IMR-90 (cell line): ENCODE measurements at regions not wholly inside any gene's neighbourhood (a gene's known extent, or its start where the extent isn't known, plus 50 kb on each side); places are given as distances from the start of the nearest gene placed in this dataset.

Experiments
- ATAC-seq: fragments of 200-7000 bp; cut with Tn5 transposase; 2 replicates; pipeline ENCODE4 v1.9.1; 2020; ENCODE audit warnings: low read depth, mild to moderate bottlenecking, moderate library complexity
- BruUV-seq: library from RNA; stranded (reverse); fragments of 400-500 nt; replicated peaks from 2 replicates; lab custom pipeline; 2021; lab: Mats Ljungman, UMichigan
- CTCF ChIA-PET: fragments of 300-600 bp; formaldehyde crosslinking; extraction: SDS; loops from one replicate; lab custom pipeline; 2021; ENCODE audit warnings: antibody characterized with exemption; lab: Yijun Ruan, JAX
- POLR2A ChIA-PET: fragments of 300-600 bp; sonication (Branson Sonifier 250); formaldehyde crosslinking; loops from one replicate; lab custom pipeline; 2022; ENCODE audit warnings: antibody characterized with exemption; ENCODE audit not compliant: unreplicated experiment; lab: Charles Lee
- DNase-seq: peaks from one replicate; pipeline ENCODE4 v3.0.0; 2013
- H2AFZ ChIP-seq: replicated peaks from 2 replicates; pipeline ENCODE3; 2013; ENCODE audit warnings: low read length, mild to moderate bottlenecking; ENCODE audit not compliant: poor library complexity
- H2AK5ac ChIP-seq: 2 replicates; pipeline ENCODE4 v1.6.1; 2013; ENCODE audit warnings: low read depth, low read length, inconsistent platforms
- H2AK9ac ChIP-seq: replicated peaks from 2 replicates; pipeline ENCODE3; 2013; ENCODE audit warnings: mild to moderate bottlenecking, low read depth, low read length, moderate library complexity; ENCODE audit not compliant: poor library complexity
- H2BK120ac ChIP-seq: 2 replicates; pipeline ENCODE4 v1.6.1; 2013; ENCODE audit warnings: low read depth, low read length, inconsistent platforms
- H2BK15ac ChIP-seq: 3 replicates; pipeline ENCODE4 v1.6.1; 2013; ENCODE audit warnings: low read depth, low read length, inconsistent platforms
- H2BK20ac ChIP-seq: 2 replicates; pipeline ENCODE4 v1.6.1; 2013; ENCODE audit warnings: low read depth, mild to moderate bottlenecking, inconsistent platforms, low read length, moderate library complexity
- H2BK5ac ChIP-seq: 2 replicates; pipeline ENCODE4 v1.6.1; 2013; ENCODE audit warnings: mild to moderate bottlenecking, low read depth, low read length, inconsistent platforms; ENCODE audit not compliant: poor library complexity, severe bottlenecking
- H3K14ac ChIP-seq: replicated peaks from 2 replicates; pipeline ENCODE4 v1.6.1; 2013; ENCODE audit warnings: low read depth, low read length, inconsistent platforms
- H3K18ac ChIP-seq: 2 replicates; pipeline ENCODE4 v1.6.1; 2013; ENCODE audit warnings: low read depth, low read length, control low read depth
- H3K23ac ChIP-seq: 2 replicates; pipeline ENCODE4 v1.6.1; 2013; ENCODE audit warnings: low read depth, low read length, inconsistent platforms
- H3K27ac ChIP-seq: 2 replicates; pipeline ENCODE4 v1.5.1; 2013; ENCODE audit warnings: mild to moderate bottlenecking, control low read depth, low read length; ENCODE audit not compliant: insufficient read depth
- H3K27me3 ChIP-seq: 2 replicates; pipeline ENCODE4 v1.6.1; 2013; ENCODE audit warnings: low read length; ENCODE audit not compliant: control insufficient read depth, insufficient read depth
- H3K36me3 ChIP-seq: 2 replicates; pipeline ENCODE4 v1.6.1; 2013; ENCODE audit warnings: low read length, mixed read lengths; ENCODE audit not compliant: control insufficient read depth, insufficient read depth
- H3K4ac ChIP-seq: 2 replicates; pipeline ENCODE4 v1.6.1; 2013; ENCODE audit warnings: low read depth, low read length, inconsistent platforms
- H3K4me1 ChIP-seq: 2 replicates; pipeline ENCODE4 v1.6.1; 2013; ENCODE audit warnings: low read length, mixed read lengths; ENCODE audit not compliant: control insufficient read depth, insufficient read depth
- H3K4me2 ChIP-seq: 2 replicates; pipeline ENCODE4 v1.6.1; 2013; ENCODE audit warnings: low read depth, mild to moderate bottlenecking, control low read depth, low read length, moderate library complexity
- H3K4me3 ChIP-seq: 2 replicates; pipeline ENCODE4 v1.5.1; 2013; ENCODE audit warnings: low read depth, mild to moderate bottlenecking, control low read depth, low read length, moderate library complexity; ENCODE audit not compliant: insufficient read depth
- H3K56ac ChIP-seq: 2 replicates; pipeline ENCODE4 v1.6.1; 2013; ENCODE audit warnings: low read length, inconsistent platforms; ENCODE audit not compliant: insufficient read depth; ENCODE audit errors: extremely low read depth
- H3K79me1 ChIP-seq, 2 experiments: 2 replicates each; pipeline ENCODE4 v1.6.1; 2013; ENCODE audit warnings: low read length in 2 of 2, inconsistent platforms in 1 of 2, low read depth in 1 of 2
- H3K9ac ChIP-seq: 2 replicates; pipeline ENCODE4 v1.6.1; 2013; ENCODE audit warnings: low read depth, low read length, control low read depth
- H3K9me1 ChIP-seq: 2 replicates; pipeline ENCODE4 v1.6.1; 2013; ENCODE audit warnings: low read length, inconsistent platforms; ENCODE audit not compliant: insufficient read depth
- H3K9me3 ChIP-seq: 2 replicates; pipeline ENCODE4 v1.6.1; 2013; ENCODE audit warnings: low read length; ENCODE audit not compliant: control insufficient read depth, insufficient read depth
- H4K20me1 ChIP-seq: 2 replicates; pipeline ENCODE4 v1.6.1; 2013; ENCODE audit warnings: low read length, inconsistent platforms; ENCODE audit not compliant: insufficient read depth
- H4K5ac ChIP-seq: 2 replicates; pipeline ENCODE4 v1.6.1; 2013; ENCODE audit warnings: mild to moderate bottlenecking, low read depth, low read length, control low read depth
- H4K8ac ChIP-seq, 2 experiments: 2 replicates each; pipeline ENCODE4 v1.6.1; 2013; ENCODE audit warnings: low read depth in 2 of 2, low read length in 2 of 2, control low read depth in 1 of 2, inconsistent platforms in 1 of 2
- H4K91ac ChIP-seq: 2 replicates; pipeline ENCODE4 v1.6.1; 2013; ENCODE audit warnings: low read depth, low read length, inconsistent platforms; ENCODE audit not compliant: insufficient read depth
- CEBPB ChIP-seq: IDR thresholded peaks from 2 replicates; pipeline ENCODE4 v1.6.1; 2012; ENCODE audit warnings: low read depth, low read length, improper control_type of control experiment
- CHD1 ChIP-seq: IDR thresholded peaks from 2 replicates; pipeline ENCODE4 v1.6.1; 2012; ENCODE audit warnings: low read depth, low read length, improper control_type of control experiment
- FOS ChIP-seq: fragments of 150-350 bp; IDR thresholded peaks from 2 replicates; pipeline ENCODE4 v1.6.1; 2016; ENCODE audit warnings: low read depth, low read length
- MAFK ChIP-seq: IDR thresholded peaks from 2 replicates; pipeline ENCODE4 v1.6.1; 2012; ENCODE audit warnings: low read depth, low read length, improper control_type of control experiment
- MAZ ChIP-seq: IDR thresholded peaks from 2 replicates; pipeline ENCODE4 v1.6.1; 2012; ENCODE audit warnings: low read depth, mild to moderate bottlenecking, low read length, improper control_type of control experiment, moderate library complexity, borderline replicate concordance
- NFE2L2 ChIP-seq: fragments of 150-350 bp; IDR thresholded peaks from 2 replicates; pipeline ENCODE4 v1.6.1; 2016; ENCODE audit warnings: low read depth, mild to moderate bottlenecking, low read length
- POLR2A ChIP-seq: IDR thresholded peaks from 2 replicates; pipeline ENCODE4 v1.6.1; 2012; ENCODE audit warnings: mild to moderate bottlenecking, low read depth, low read length
- RAD21 ChIP-seq: IDR thresholded peaks from 2 replicates; pipeline ENCODE4 v1.6.1; 2012; ENCODE audit warnings: low read length, improper control_type of control experiment
- RFX5 ChIP-seq: IDR thresholded peaks from 2 replicates; pipeline ENCODE4 v1.8.0; 2012; ENCODE audit warnings: low read depth, mild to moderate bottlenecking, low read length, moderate library complexity
- SMC3 ChIP-seq: fragments of 150-350 bp; IDR thresholded peaks from 2 replicates; pipeline ENCODE4 v1.6.1; 2016; ENCODE audit warnings: low read depth, mild to moderate bottlenecking, antibody characterized with exemption, low read length, moderate library complexity
- WGBS, 2 experiments: methylation state at CpG; one replicate each; pipeline versions ENCODE4 v1.1.5 to v1.1.7; 2013; ENCODE audit warnings: missing lambda C conversion rate in 2 of 2; ENCODE audit not compliant: insufficient read length in 1 of 2; ENCODE audit errors: extremely low coverage in 2 of 2; 5-methylcytosine and 5-hydroxymethylcytosine counted together
- dilution Hi-C: fragments of 300-500 bp; cut with HindIII; formaldehyde crosslinking; loops from one replicate; pipeline ENCODE4 v1.14.3; 2018; ENCODE audit warnings: low sequenced_read_pairs; ENCODE audit not compliant: unreplicated experiment
- in situ Hi-C: fragments of 300-500 bp; cut with MboI; formaldehyde crosslinking; loops from 3 replicates; pipeline ENCODE4 v1.14.3; 2019; ENCODE audit warnings: low sequenced_read_pairs, inconsistent platforms, mixed read lengths
- intact Hi-C: fragments of 100-400 bp; cut with micrococcal nuclease; formaldehyde crosslinking; loops from 2 replicates; pipeline ENCODE4 v1.10.0; 2022
- TF ChIP-seq, protein P1 (sequence below): fragments of 150-350 bp; IDR thresholded peaks from 2 replicates; pipeline ENCODE4 v1.6.1; 2017; ENCODE audit warnings: mild to moderate bottlenecking, antibody characterized with exemption, low read length, low read depth
- TF ChIP-seq, protein P2 (sequence below): conservative IDR thresholded peaks from 2 replicates; pipeline ENCODE4 v1.5.1; 2012; ENCODE audit warnings: mild to moderate bottlenecking, low read depth, low read length, improper control_type of control experiment

DNA sequence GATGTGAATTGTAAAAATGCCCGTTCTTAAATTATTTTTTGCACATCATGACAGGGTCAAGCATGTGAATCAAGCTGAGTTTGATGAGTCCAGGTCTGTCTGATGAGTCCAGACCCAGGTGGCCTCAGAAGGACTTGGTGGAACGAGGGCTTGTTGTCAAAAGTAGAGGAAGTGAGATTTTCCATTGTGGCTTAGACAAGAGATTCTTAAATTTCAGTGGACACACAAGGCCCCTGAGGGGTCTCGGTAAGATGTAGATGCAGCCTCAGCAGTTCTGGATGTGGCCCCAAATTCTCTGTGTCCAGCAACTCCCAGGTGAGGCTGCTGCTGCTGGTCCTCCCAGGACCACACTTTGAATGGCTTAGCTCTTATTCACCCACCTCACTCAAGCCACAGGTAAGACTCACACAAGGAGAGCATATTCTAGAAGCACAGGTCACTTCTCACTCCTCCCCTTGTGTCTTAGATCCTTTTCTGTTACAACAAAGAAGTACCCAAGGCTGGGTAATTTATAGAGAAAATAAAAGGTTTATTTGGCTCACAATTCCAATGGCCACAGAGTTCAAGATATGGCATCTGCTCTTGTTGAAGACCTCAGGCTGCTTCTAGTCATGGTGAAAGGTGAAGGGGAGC lies 98.8 kb downstream of the GGTLC2 start:
- WGBS, 2 experiments: 50% methylated on average over 1 of the region's 3 CpGs; no CpG with 5 or more reads in 1 of the 2 experiments
- Histone ChIP-seq H3K9me3 (no peaks in the 10 kb centered on the region), H3K4me1 (no peaks in the 10 kb centered on the region), H3K23ac (no peak overlapping the region), H3K9me1 (no peaks in the 10 kb centered on the region), H2AK9ac (no peak overlapping the region), H2BK120ac (no peak overlapping the region), H3K56ac (no peak overlapping the region), H4K5ac (no peak overlapping the region), H4K91ac (no peak overlapping the region), H3K4ac (no peak overlapping the region), H3K14ac (no peak overlapping the region), H3K27ac (no peak overlapping the region), H2BK15ac (no peak overlapping the region), H3K4me3 (no peak overlapping the region), H3K18ac (no peak overlapping the region), H3K36me3 (no peaks in the 10 kb centered on the region), H2BK20ac (no peak overlapping the region), H2BK5ac (no peak overlapping the region), H3K27me3 (peaks cover 8% of the 10 kb centered on the region), H2AK5ac (no peak overlapping the region), H4K8ac (no peak overlapping the region), H4K20me1 (no peaks in the 10 kb centered on the region), H3K9ac (no peak overlapping the region), H2AFZ (no peak overlapping the region), H3K4me2 (no peak overlapping the region), H3K79me1 (no peaks in the 10 kb centered on the region)
- CTCF ChIA-PET: no interaction called here
- in situ Hi-C loops: no loop called here
- ATAC-seq (no peak), DNase-seq (no peak)
- BruUV-seq: no TSS peak
- intact Hi-C loops: loop anchor here (10.0 kb wide), 1 partner anchor 78 kb away; no protein-coding TSS in a partner anchor
- TF ChIP-seq, protein P1, sequence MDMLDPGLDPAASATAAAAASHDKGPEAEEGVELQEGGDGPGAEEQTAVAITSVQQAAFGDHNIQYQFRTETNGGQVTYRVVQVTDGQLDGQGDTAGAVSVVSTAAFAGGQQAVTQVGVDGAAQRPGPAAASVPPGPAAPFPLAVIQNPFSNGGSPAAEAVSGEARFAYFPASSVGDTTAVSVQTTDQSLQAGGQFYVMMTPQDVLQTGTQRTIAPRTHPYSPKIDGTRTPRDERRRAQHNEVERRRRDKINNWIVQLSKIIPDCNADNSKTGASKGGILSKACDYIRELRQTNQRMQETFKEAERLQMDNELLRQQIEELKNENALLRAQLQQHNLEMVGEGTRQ: no peak
- TF ChIP-seq NFE2L2 (no peak), FOS (no peak), SMC3 (no peak), RAD21 (no peak), RFX5 (no peak), CHD1 (no peak), MAFK (no peak), MAZ (no peak), POLR2A (no peak), CEBPB (no peak)
- TF ChIP-seq, protein P2, sequence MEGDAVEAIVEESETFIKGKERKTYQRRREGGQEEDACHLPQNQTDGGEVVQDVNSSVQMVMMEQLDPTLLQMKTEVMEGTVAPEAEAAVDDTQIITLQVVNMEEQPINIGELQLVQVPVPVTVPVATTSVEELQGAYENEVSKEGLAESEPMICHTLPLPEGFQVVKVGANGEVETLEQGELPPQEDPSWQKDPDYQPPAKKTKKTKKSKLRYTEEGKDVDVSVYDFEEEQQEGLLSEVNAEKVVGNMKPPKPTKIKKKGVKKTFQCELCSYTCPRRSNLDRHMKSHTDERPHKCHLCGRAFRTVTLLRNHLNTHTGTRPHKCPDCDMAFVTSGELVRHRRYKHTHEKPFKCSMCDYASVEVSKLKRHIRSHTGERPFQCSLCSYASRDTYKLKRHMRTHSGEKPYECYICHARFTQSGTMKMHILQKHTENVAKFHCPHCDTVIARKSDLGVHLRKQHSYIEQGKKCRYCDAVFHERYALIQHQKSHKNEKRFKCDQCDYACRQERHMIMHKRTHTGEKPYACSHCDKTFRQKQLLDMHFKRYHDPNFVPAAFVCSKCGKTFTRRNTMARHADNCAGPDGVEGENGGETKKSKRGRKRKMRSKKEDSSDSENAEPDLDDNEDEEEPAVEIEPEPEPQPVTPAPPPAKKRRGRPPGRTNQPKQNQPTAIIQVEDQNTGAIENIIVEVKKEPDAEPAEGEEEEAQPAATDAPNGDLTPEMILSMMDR: no peak
- POLR2A ChIA-PET: no interaction called here
- dilution Hi-C loops: no loop called here
